ENCODE measurements at regions not wholly inside any gene's neighbourhood (a gene's known extent, or its start where the extent isn't known, plus 50 kb on each side); places are given as distances from the start of the nearest gene placed in this dataset.

DNA sequence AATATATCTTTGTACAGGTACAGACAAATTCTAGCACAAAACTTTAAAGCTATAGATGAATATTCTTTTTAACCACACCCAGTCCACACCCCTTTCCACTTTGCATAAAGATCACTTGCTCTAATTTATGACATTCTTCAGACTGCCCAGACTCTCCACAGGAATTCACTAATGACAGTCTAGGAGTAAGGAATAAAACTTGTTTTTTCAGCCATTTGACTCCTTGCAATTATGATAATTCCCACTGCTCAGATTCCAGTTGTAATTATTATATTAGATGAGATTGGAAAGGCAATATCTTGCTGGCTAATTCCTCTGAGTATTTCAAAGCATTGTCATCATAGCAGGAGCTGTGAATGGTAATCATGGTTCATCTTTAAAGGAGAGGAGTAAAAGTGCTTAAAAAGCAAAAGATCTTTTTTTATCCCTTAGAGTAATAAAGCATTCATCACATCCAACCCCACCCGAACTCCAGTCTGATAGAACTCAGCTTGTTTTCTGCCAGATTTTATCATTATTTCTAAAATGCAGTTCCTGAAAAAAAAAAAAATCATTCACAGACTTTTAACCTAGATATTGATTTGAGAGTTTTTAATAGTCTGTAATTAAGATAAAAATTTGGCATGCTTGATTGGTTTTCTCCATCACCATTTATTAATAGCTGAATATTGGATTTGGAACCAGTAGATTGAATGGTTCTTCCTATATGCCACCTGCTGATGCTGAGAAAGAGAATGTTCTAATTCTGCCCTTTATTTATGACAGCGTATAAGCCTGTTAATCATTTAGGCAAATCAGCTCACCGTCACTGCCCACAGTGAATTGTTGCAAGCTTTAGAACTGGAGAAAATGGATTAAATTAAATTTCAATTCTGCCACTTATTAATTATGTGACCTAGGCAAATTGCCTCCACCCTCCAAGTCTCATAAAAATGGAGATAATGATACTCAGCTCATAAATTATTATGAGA lies 93.9 kb upstream of the RASSF8 start:
- peaks cover 0 to 8% (median 0%) of the 10 kb centered on the region in 3 donors for H3K4me1 ChIP-seq
- WGBS, 2 donors = 78 to 82% methylated on average over 3 of the region's 3 CpGs
- no peak overlapping the region for H3K27ac ChIP-seq
- no peak for DNase-seq
- H3K9me3 ChIP-seq = no peaks in the 10 kb centered on the region
- H3K27me3 ChIP-seq = no peaks in the 10 kb centered on the region
- no peaks in the 10 kb centered on the region for H3K36me3 ChIP-seq
- intact Hi-C loops (cut with DNase I) = no loop called here
- TF ChIP-seq, protein P1, sequence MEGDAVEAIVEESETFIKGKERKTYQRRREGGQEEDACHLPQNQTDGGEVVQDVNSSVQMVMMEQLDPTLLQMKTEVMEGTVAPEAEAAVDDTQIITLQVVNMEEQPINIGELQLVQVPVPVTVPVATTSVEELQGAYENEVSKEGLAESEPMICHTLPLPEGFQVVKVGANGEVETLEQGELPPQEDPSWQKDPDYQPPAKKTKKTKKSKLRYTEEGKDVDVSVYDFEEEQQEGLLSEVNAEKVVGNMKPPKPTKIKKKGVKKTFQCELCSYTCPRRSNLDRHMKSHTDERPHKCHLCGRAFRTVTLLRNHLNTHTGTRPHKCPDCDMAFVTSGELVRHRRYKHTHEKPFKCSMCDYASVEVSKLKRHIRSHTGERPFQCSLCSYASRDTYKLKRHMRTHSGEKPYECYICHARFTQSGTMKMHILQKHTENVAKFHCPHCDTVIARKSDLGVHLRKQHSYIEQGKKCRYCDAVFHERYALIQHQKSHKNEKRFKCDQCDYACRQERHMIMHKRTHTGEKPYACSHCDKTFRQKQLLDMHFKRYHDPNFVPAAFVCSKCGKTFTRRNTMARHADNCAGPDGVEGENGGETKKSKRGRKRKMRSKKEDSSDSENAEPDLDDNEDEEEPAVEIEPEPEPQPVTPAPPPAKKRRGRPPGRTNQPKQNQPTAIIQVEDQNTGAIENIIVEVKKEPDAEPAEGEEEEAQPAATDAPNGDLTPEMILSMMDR (IDR thresholded peaks at IDR 0.05) = no peak
- no peak for TF ChIP-seq POLR2A (IDR thresholded peaks at IDR 0.05)
- no peak overlapping the region for H3K4me3 ChIP-seq

GRCh38 chr12:25866586-25867378 lies 91.7 kb upstream of the RASSF8 start:
- intact Hi-C loops (cut with DNase I) = no loop called here
- no peak for DNase-seq

GRCh38 chr12:25868193-25868592 lies 90.3 kb upstream of the RASSF8 start:
- Histone ChIP-seq H3K4me3 (no peak overlapping the region), H3K4me1 (peaks cover 0 to 8% (median 0%) of the 10 kb centered on the region in 3 donors), H3K9me3 (no peaks in the 10 kb centered on the region), H3K27me3 (no peaks in the 10 kb centered on the region), H3K27ac (no peak overlapping the region), H3K36me3 (no peaks in the 10 kb centered on the region)
- intact Hi-C loops (cut with DNase I) = no loop called here
- no peak for DNase-seq
- TF ChIP-seq POLR2A (IDR thresholded peaks at IDR 0.05) = no peak
- TF ChIP-seq, protein P1 (IDR thresholded peaks at IDR 0.05) = no peak

More at GRCh38 chr12:25866586-25867378, 91.7 kb upstream of the RASSF8 start:
- no peaks in the 10 kb centered on the region for H3K27me3 ChIP-seq
- no peak for TF ChIP-seq POLR2A (IDR thresholded peaks at IDR 0.05)
- TF ChIP-seq, protein P1 (IDR thresholded peaks at IDR 0.05) = no peak
- WGBS, 2 donors = 25 to 30% methylated on average over 5 to 6 of the region's 6 CpGs
- no peak overlapping the region for H3K27ac ChIP-seq
- peaks cover 0 to 8% (median 0%) of the 10 kb centered on the region in 3 donors for H3K4me1 ChIP-seq
- no peaks in the 10 kb centered on the region for H3K9me3 ChIP-seq
- H3K36me3 ChIP-seq = no peaks in the 10 kb centered on the region
- no peak overlapping the region for H3K4me3 ChIP-seq

GRCh38 chr12:25872137-25872536 lies 86.3 kb upstream of the RASSF8 start:
- TF ChIP-seq POLR2A (IDR thresholded peaks at IDR 0.05) = no peak
- TF ChIP-seq, protein P1 (IDR thresholded peaks at IDR 0.05) = no peak
- Histone ChIP-seq H3K27me3 (no peaks in the 10 kb centered on the region), H3K4me1 (peaks cover 0 to under 1% (median 0%) of the 10 kb centered on the region in 3 donors), H3K27ac (no peak overlapping the region), H3K9me3 (no peaks in the 10 kb centered on the region), H3K36me3 (no peaks in the 10 kb centered on the region), H3K4me3 (no peak overlapping the region)
- intact Hi-C loops (cut with DNase I) = no loop called here
- no peak for DNase-seq

DNA sequence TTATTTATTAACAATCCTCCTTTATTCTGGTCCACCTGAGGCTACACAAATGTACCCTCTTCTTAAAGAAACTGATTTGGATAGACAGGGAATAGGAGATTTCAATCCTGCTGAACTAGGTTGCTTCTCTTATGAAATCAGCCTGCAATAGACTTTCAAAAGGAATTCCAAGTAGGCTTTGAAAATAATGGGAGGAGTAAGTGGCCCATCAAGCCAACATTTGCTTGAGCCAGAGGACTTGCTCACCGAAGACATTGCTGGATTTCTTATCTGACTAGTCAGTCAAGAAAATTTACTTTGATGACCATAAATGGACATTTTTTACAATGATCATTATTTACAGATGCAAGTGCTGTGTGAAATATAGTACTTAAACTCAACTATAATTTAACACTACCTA lies 82.8 kb upstream of the RASSF8 start:
- DNase-seq = no peak
- no peaks in the 10 kb centered on the region for H3K36me3 ChIP-seq
- no peaks in the 10 kb centered on the region for H3K9me3 ChIP-seq
- no peak overlapping the region for H3K4me3 ChIP-seq
- no peaks in the 10 kb centered on the region for H3K27me3 ChIP-seq
- H3K4me1 ChIP-seq = no peaks in the 10 kb centered on the region
- 59 to 62% methylated on average over 1 of the region's 1 CpG for WGBS, 2 donors
- intact Hi-C loops (cut with DNase I) = no loop called here
- no peak for TF ChIP-seq POLR2A (IDR thresholded peaks at IDR 0.05)
- TF ChIP-seq, protein P1 (IDR thresholded peaks at IDR 0.05) = no peak
- H3K27ac ChIP-seq = no peak overlapping the region

All from esophagus squamous epithelium (tissue), 5 donors.